HepG2 (cell line): ENCODE measurements at regions not wholly inside any gene's neighbourhood (a gene's known extent, or its start where the extent isn't known, plus 50 kb on each side); places are given as distances from the start of the nearest gene placed in this dataset.

Source experiments
- MXI1 ChIP-seq: IDR thresholded peaks from 3 replicates; pipeline ENCODE4 v1.6.1; 2012; ENCODE audit warnings: low read depth, low read length, inconsistent platforms, borderline replicate concordance
- PHB2 ChIP-seq: fragments of 450-650 bp; IDR thresholded peaks from 2 replicates; pipeline ENCODE4 v1.6.1; 2018; ENCODE audit not compliant: partially characterized antibody

GRCh38 chr5:91288118-91288916, 94.8 kb downstream of the ARRDC3 start:
- TF ChIP-seq PHB2 (no peak), MXI1 (no peak)
